NCI-H1417 treated with DMSO at 0.1 percent for 48 hours (cell line): ENCODE measurements at regions not wholly inside any gene's neighbourhood (a gene's known extent, or its start where the extent isn't known, plus 50 kb on each side); places are given as distances from the start of the nearest gene placed in this dataset.
"Not testable (repeated sequence)": the region's sequence is repeated elsewhere in the genome, so short reads cannot be mapped to it uniquely, and the experiment has no call there.

ENCODE experiments used
- DNase-seq: peaks from one replicate; lab custom pipeline; 2025; lab: John Stamatoyannopoulos, UW

- DNase-seq: no peak
These were observed 111.6 kb downstream of the TMEM168 start for GRCh38 chr7:112678626-112679025.

GRCh38 chr7:112689466-112690177 is 100.6 kb downstream of the TMEM168 start:
- DNase-seq: not testable (repeated sequence)

GRCh38 chr7:112692333-112692732 is 97.9 kb downstream of the TMEM168 start:
- peak; percentile 31 for DNase-seq

- DNase-seq: not testable (repeated sequence)
These were observed 93.0 kb downstream of the TMEM168 start for GRCh38 chr7:112697211-112697610.

- DNase-seq: no peak
These were observed 90.3 kb downstream of the TMEM168 start for GRCh38 chr7:112699725-112700513.

- no peak for DNase-seq
These were observed 88.7 kb downstream of the TMEM168 start for GRCh38 chr7:112701456-112701855.

GRCh38 chr7:112707655-112708054 is 82.5 kb downstream of the TMEM168 start:
- DNase-seq: peak; percentile 23

GRCh38 chr7:112708236-112708635 is 82.0 kb downstream of the TMEM168 start:
- DNase-seq: no peak
